ENCODE measurements at regions not wholly inside any gene's neighbourhood (a gene's known extent, or its start where the extent isn't known, plus 50 kb on each side); places are given as distances from the start of the nearest gene placed in this dataset.

GRCh38 chr10:83734278-83734677 lies 405.0 kb upstream of the GHITM start:
- no peak for TF ChIP-seq PHF8 (IDR thresholded peaks at IDR 0.05; ENCODE audit: borderline replicate concordance, low read depth)
- no peak for TF ChIP-seq MAZ (IDR thresholded peaks at IDR 0.05; ENCODE audit: borderline replicate concordance, low read depth, low read length)
- TF ChIP-seq E2F6 (IDR thresholded peaks at IDR 0.05; ENCODE audit: borderline replicate concordance, low read depth), result no peak
- no peak for TF ChIP-seq BCL3 (IDR thresholded peaks at IDR 0.05)
- no peak for TF ChIP-seq ZC3H11A (IDR thresholded peaks at IDR 0.05)
- TF ChIP-seq RNF2 (IDR thresholded peaks at IDR 0.05; ENCODE audit: borderline replicate concordance, low read depth), result no peak
- POLR2A ChIA-PET, result no interaction called here
- Histone ChIP-seq H3K4me2 (no peak overlapping the region), H3K4me3 (no peak overlapping the region), H3K4me1 (no peaks in the 10 kb centered on the region), H3K9me3 (no peaks in the 10 kb centered on the region; the same call in 2 of the 3 replicates), H3K27ac (no peak overlapping the region)
- CTCF ChIA-PET, result no interaction called here
- DNase-seq (ENCODE audit: low read depth in 1 of 2, low spot score in 1 of 2) (no peak), FAIRE-seq (no peak), ATAC-seq (no peak)

GRCh38 chr10:83736008-83736407 lies 403.3 kb upstream of the GHITM start:
- no peak overlapping the region for H3K27ac ChIP-seq
- no peak overlapping the region for H3K4me2 ChIP-seq
- no peak for TF ChIP-seq RCOR1 (IDR thresholded peaks at IDR 0.05; ENCODE audit: low read depth, low read length)
- no peak for TF ChIP-seq POLR2A (IDR thresholded peaks at IDR 0.05; ENCODE audit: low read length)
- FAIRE-seq, result no peak
- ChIA-PET POLR2A (no interaction called here), CTCF (no interaction called here)
- no peak overlapping the region for H3K4me3 ChIP-seq
- no peaks in the 10 kb centered on the region for H3K4me1 ChIP-seq
- H3K9me3 ChIP-seq, result no peaks in the 10 kb centered on the region; the same call in 1 of the 3 replicates
- 0% methylated on average over 1 of the region's 1 CpG for WGBS (ENCODE audit: missing lambda C conversion rate)
- no peak for ATAC-seq
- no peak for DNase-seq (ENCODE audit: low read depth in 1 of 2, low spot score in 1 of 2)

- POLR2A ChIA-PET, result no interaction called here
- no peak for TF ChIP-seq ATOH8 (CRISPR knock-in tag; IDR thresholded peaks at IDR 0.05; ENCODE audit: low read depth)
- TF ChIP-seq SMC3 (IDR thresholded peaks at IDR 0.05), result no peak
- no peak for TF ChIP-seq MAFK (IDR thresholded peaks at IDR 0.05; ENCODE audit: partially characterized antibody)
- TF ChIP-seq RFX5 (IDR thresholded peaks at IDR 0.05), result no peak
- no peak for TF ChIP-seq ESRRA (IDR thresholded peaks at IDR 0.05; ENCODE audit: borderline replicate concordance, low read length)
- TF ChIP-seq EP300 (IDR thresholded peaks at IDR 0.05), result no peak
- TF ChIP-seq POLR2A (IDR thresholded peaks at IDR 0.05; ENCODE audit: low read length), result no peak
- TF ChIP-seq CBX2 (IDR thresholded peaks at IDR 0.05; ENCODE audit: borderline replicate concordance, low read depth), result no peak
- TF ChIP-seq CBX8 (IDR thresholded peaks at IDR 0.05), result no peak
- no peak for TF ChIP-seq HES2 (IDR thresholded peaks at IDR 0.05)
- no peak for TF ChIP-seq TP53 (CRISPR knock-in tag; IDR thresholded peaks at IDR 0.05)
- TF ChIP-seq HMGXB4 (CRISPR knock-in tag; IDR thresholded peaks at IDR 0.05; ENCODE audit: borderline replicate concordance), result no peak
- TF ChIP-seq FOSB (CRISPR knock-in tag; IDR thresholded peaks at IDR 0.05), result no peak
- no peak for TF ChIP-seq FOSL2 (IDR thresholded peaks at IDR 0.05)
- no peak for TF ChIP-seq FOSL2 (CRISPR knock-in tag; IDR thresholded peaks at IDR 0.05)
- no peak for TF ChIP-seq NPAS2 (CRISPR knock-in tag; IDR thresholded peaks at IDR 0.05; ENCODE audit: borderline replicate concordance)
- no peak for ATAC-seq
- Histone ChIP-seq H3K4me3 (no peak overlapping the region), H3K4me1 (no peaks in the 10 kb centered on the region), H3K4me2 (no peak overlapping the region), H3K9me3 (peaks cover 18% of the 10 kb centered on the region; the same call in 2 of the 3 replicates), H3K27ac (no peak overlapping the region)
- CTCF ChIA-PET, result no interaction called here
- no peak for FAIRE-seq
- no peak for DNase-seq (ENCODE audit: low read depth in 1 of 2, low spot score in 1 of 2)
These were observed 388.7 kb upstream of the GHITM start for GRCh38 chr10:83750604-83751003.

All from A549 (cell line).